ENCODE measurements at regions not wholly inside any gene's neighbourhood (a gene's known extent, or its start where the extent isn't known, plus 50 kb on each side); places are given as distances from the start of the nearest gene placed in this dataset.

DNA sequence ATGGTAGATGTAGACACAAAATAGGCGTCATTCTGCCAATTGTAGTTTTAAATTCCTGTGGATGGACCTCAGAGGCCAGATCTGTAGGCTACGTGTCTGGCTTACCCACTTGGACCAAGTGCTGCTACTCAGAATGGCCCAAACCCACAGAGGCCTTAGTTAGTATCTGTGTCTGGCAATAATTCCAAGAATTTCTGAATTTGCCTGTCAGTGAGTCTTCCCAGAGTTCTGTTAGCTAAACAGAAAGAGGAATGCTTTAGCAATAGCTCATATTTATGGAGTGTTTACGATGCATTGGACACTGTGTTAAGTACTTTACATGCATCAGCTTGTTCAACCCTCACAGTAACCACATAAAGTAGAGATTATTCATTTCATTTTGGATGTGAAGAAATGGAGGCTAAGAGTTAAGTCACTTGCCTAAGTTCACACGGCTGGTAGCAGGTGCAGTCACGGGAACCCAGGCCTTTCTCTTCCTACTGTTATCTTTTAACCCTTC, 231.8 kb downstream of the PTEN start (continued):
- TF ChIP-seq KDM5A (IDR thresholded peaks at IDR 0.05; ENCODE audit: low read length): no peak

All from H1 (cell line).